Esophagus squamous epithelium (tissue), 4 donors: ENCODE measurements at regions not wholly inside any gene's neighbourhood (a gene's known extent, or its start where the extent isn't known, plus 50 kb on each side); places are given as distances from the start of the nearest gene placed in this dataset.

Experiments used
- CTCF ChIP-seq, 6 experiments: fragments of 450-650 bp in 4 of 6; fragments of 200-600 bp in 2 of 6; sonication (generic) in 2 of 6; IDR thresholded peaks; one replicate each; pipeline ENCODE4 v1.5.1; 2016 to 2019; ENCODE audit warnings: antibody characterized with exemption in 6 of 6, mild to moderate bottlenecking in 4 of 6, moderate library complexity in 4 of 6
- POLR2A ChIP-seq, 4 donors: fragments of 450-650 bp; IDR thresholded peaks; one replicate each; pipeline ENCODE4 v1.6.1; 2017; ENCODE audit warnings: antibody characterized with exemption in 4 of 4, mild to moderate bottlenecking in 4 of 4, moderate library complexity in 3 of 4

- TF ChIP-seq CTCF (IDR thresholded peaks at IDR 0.05) (no peak), POLR2A (IDR thresholded peaks at IDR 0.05) (no peak)
These were observed 237.1 kb upstream of the GALNT17 start for GRCh38 chr7:70894799-70895198.
